Stomach smooth muscle (tissue), 2 donors: ENCODE measurements at regions not wholly inside any gene's neighbourhood (a gene's known extent, or its start where the extent isn't known, plus 50 kb on each side); places are given as distances from the start of the nearest gene placed in this dataset.
"Not testable (repeated sequence)": the region's sequence is repeated elsewhere in the genome, so short reads cannot be mapped to it uniquely, and the experiment has no call there.

Experiments used
- H3K27ac ChIP-seq: one replicate; pipeline ENCODE4 v1.7.0; 2013; ENCODE audit warnings: mild to moderate bottlenecking, low read length, inconsistent platforms
- H3K27me3 ChIP-seq, 2 donors: one replicate each; pipeline ENCODE4 v1.7.0; 2013; ENCODE audit warnings: low read length in 2 of 2; ENCODE audit not compliant: insufficient read depth in 2 of 2, control insufficient read depth in 1 of 2
- H3K36me3 ChIP-seq, 2 donors: one replicate each; pipeline ENCODE4 v1.7.0; 2013; ENCODE audit warnings: low read length in 2 of 2; ENCODE audit not compliant: control insufficient read depth in 2 of 2, insufficient read depth in 2 of 2
- H3K4me1 ChIP-seq: one replicate; pipeline ENCODE4 v1.7.0; 2013; ENCODE audit warnings: low read length; ENCODE audit not compliant: control insufficient read depth, insufficient read depth
- H3K4me3 ChIP-seq, 2 donors: one replicate each; pipeline ENCODE4 v1.7.0; 2013; ENCODE audit warnings: low read length in 2 of 2
- H3K9ac ChIP-seq, 2 donors: one replicate each; pipeline ENCODE4 v1.7.0; 2013; ENCODE audit warnings: low read length in 2 of 2, mild to moderate bottlenecking in 1 of 2
- H3K9me3 ChIP-seq, 2 donors: one replicate each; pipeline ENCODE4 v1.7.0; 2013; ENCODE audit warnings: low read length in 2 of 2; ENCODE audit not compliant: control insufficient read depth in 2 of 2
- donor health status: healthy.
- donor health status: Pancreatic carcinoma.

- H3K9me3 ChIP-seq, H3K4me3 ChIP-seq, H3K4me1 ChIP-seq, H3K27me3 ChIP-seq, H3K36me3 ChIP-seq, H3K27ac ChIP-seq, H3K9ac ChIP-seq: not testable (repeated sequence)
Measured at GRCh38 chr9:64130325-64130724, 1154.7 kb downstream of the FOXD4L5 start.

- Histone ChIP-seq H3K9ac (no peak overlapping the region), H3K27me3 (no peaks in the 10 kb centered on the region), H3K9me3 (no peaks in the 10 kb centered on the region), H3K27ac (no peak overlapping the region), H3K4me3 (no peak overlapping the region), H3K36me3 (no peaks in the 10 kb centered on the region), H3K4me1 (no peaks in the 10 kb centered on the region)
Measured at GRCh38 chr9:64128572-64128971, 1156.4 kb downstream of the FOXD4L5 start.

GRCh38 chr9:64121602-64122001 is 1163.4 kb downstream of the FOXD4L5 start:
- H3K4me1 ChIP-seq, H3K9me3 ChIP-seq, H3K9ac ChIP-seq, H3K27ac ChIP-seq, H3K36me3 ChIP-seq, H3K27me3 ChIP-seq, H3K4me3 ChIP-seq: not testable (repeated sequence)

GRCh38 chr9:64117329-64117728 is 1167.7 kb downstream of the FOXD4L5 start:
- not testable (repeated sequence) for H3K27ac ChIP-seq, H3K4me3 ChIP-seq, H3K9ac ChIP-seq, H3K27me3 ChIP-seq, H3K9me3 ChIP-seq, H3K4me1 ChIP-seq, H3K36me3 ChIP-seq

- not testable (repeated sequence) for H3K4me3 ChIP-seq, H3K9me3 ChIP-seq, H3K9ac ChIP-seq, H3K27ac ChIP-seq, H3K36me3 ChIP-seq, H3K4me1 ChIP-seq, H3K27me3 ChIP-seq
Measured at GRCh38 chr9:64107867-64108266, 1177.1 kb downstream of the FOXD4L5 start.

- H3K36me3 ChIP-seq, H3K9me3 ChIP-seq, H3K9ac ChIP-seq, H3K4me3 ChIP-seq, H3K27ac ChIP-seq, H3K4me1 ChIP-seq, H3K27me3 ChIP-seq: not testable (repeated sequence)
Measured at GRCh38 chr9:64107211-64107610, 1177.8 kb downstream of the FOXD4L5 start.

GRCh38 chr9:64105193-64105592 is 1179.8 kb downstream of the FOXD4L5 start:
- not testable (repeated sequence) for H3K27me3 ChIP-seq

GRCh38 chr9:64101504-64101903 is 1183.5 kb downstream of the FOXD4L5 start:
- not testable (repeated sequence) for H3K27ac ChIP-seq, H3K9ac ChIP-seq, H3K4me1 ChIP-seq, H3K27me3 ChIP-seq, H3K36me3 ChIP-seq, H3K4me3 ChIP-seq, H3K9me3 ChIP-seq

More at GRCh38 chr9:64105193-64105592, 1179.8 kb downstream of the FOXD4L5 start:
- not testable (repeated sequence) for H3K9ac ChIP-seq, H3K4me1 ChIP-seq, H3K4me3 ChIP-seq, H3K27ac ChIP-seq, H3K36me3 ChIP-seq, H3K9me3 ChIP-seq

GRCh38 chr9:64100571-64101155 is 1184.3 kb downstream of the FOXD4L5 start:
- not testable (repeated sequence) for H3K4me3 ChIP-seq, H3K9me3 ChIP-seq, H3K27me3 ChIP-seq, H3K4me1 ChIP-seq, H3K9ac ChIP-seq, H3K36me3 ChIP-seq, H3K27ac ChIP-seq

- not testable (repeated sequence) for H3K27ac ChIP-seq, H3K4me3 ChIP-seq, H3K9ac ChIP-seq, H3K9me3 ChIP-seq, H3K36me3 ChIP-seq, H3K4me1 ChIP-seq, H3K27me3 ChIP-seq
Measured at GRCh38 chr9:64085998-64086397, 1199.0 kb downstream of the FOXD4L5 start.

GRCh38 chr9:64071358-64072253 is 1213.4 kb downstream of the FOXD4L5 start:
- H3K36me3 ChIP-seq, H3K27me3 ChIP-seq: not testable (repeated sequence)

More at GRCh38 chr9:64071358-64072253, 1213.4 kb downstream of the FOXD4L5 start:
- not testable (repeated sequence) for H3K9me3 ChIP-seq, H3K9ac ChIP-seq, H3K27ac ChIP-seq, H3K4me3 ChIP-seq, H3K4me1 ChIP-seq
